ENCODE measurements at regions not wholly inside any gene's neighbourhood (a gene's known extent, or its start where the extent isn't known, plus 50 kb on each side); places are given as distances from the start of the nearest gene placed in this dataset.

DNA sequence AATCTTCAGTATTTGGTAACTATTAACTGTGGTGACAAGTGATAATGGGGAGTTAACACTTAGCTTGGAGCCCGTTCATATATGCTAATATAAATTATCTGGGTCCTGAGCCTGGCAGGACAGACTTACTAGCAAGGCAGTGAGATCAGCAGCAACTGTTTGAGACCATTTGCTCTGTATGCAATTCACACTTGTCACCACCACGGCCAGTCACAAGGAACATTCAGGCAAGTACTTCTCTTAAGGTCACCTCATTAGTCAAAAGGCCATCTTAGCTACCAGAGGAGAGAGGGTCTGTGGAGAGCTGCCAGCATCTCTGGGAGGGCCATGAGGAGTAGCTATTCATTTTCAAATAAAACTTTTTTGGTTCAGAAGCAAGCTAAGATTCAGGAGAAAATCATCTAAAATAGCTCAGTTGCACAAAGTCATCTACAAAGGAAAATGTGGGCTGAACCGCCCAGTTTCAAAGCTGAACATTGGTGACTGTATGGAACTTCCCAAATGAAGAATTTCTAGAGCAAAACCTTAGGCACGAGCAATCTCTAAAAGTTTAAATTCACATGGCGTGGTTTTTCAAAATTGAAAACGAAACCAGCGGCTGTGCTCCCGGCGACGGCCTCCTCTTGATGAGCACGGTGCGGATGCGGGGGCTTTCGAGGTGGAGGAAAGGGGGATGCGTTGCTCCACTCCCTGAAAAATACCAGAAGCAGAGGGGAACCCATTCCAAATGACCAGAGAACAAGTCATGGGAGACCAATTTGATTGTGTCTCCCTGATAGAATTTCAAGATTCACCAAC is 233.5 kb upstream of the MGMT start:
- DNase-seq: no peak
- Histone ChIP-seq H3K27me3 (no peaks in the 10 kb centered on the region), H3K4me1 (no peaks in the 10 kb centered on the region), H3K4me3 (no peak overlapping the region), H3K9me3 (no peaks in the 10 kb centered on the region), H3K27ac (no peak overlapping the region), H3K36me3 (no peaks in the 10 kb centered on the region)
- 83 to 84% methylated on average over 15 of the region's 15 CpGs for WGBS, 2 donors
- intact Hi-C loops (cut with DNase I): no loop called here
- TF ChIP-seq, protein P1, sequence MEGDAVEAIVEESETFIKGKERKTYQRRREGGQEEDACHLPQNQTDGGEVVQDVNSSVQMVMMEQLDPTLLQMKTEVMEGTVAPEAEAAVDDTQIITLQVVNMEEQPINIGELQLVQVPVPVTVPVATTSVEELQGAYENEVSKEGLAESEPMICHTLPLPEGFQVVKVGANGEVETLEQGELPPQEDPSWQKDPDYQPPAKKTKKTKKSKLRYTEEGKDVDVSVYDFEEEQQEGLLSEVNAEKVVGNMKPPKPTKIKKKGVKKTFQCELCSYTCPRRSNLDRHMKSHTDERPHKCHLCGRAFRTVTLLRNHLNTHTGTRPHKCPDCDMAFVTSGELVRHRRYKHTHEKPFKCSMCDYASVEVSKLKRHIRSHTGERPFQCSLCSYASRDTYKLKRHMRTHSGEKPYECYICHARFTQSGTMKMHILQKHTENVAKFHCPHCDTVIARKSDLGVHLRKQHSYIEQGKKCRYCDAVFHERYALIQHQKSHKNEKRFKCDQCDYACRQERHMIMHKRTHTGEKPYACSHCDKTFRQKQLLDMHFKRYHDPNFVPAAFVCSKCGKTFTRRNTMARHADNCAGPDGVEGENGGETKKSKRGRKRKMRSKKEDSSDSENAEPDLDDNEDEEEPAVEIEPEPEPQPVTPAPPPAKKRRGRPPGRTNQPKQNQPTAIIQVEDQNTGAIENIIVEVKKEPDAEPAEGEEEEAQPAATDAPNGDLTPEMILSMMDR (IDR thresholded peaks at IDR 0.05): no peak
- TF ChIP-seq POLR2A (IDR thresholded peaks at IDR 0.05): no peak

DNA sequence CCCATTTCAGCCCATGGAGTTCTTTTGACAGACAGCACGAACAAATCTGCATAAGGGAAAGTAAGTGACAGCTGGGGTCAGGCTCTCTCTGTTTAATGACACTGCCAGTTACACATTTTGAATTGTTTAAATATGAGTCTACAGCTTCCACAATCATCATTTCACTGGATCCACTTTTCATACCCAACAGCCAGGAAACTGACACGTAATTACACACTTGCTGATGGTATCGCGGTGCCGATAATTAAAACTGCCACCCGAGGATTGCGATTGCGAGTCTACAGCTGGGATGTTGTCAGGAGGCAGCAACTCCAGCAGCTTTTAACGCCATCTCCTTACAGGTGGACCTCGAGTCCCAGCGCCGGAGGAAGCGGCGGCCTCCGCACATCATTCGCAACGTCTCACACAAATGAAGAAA is 230.8 kb upstream of the MGMT start:
- 79 to 80% methylated on average over 16 to 17 of the region's 17 CpGs for WGBS, 2 donors
- DNase-seq: no peak

DNA sequence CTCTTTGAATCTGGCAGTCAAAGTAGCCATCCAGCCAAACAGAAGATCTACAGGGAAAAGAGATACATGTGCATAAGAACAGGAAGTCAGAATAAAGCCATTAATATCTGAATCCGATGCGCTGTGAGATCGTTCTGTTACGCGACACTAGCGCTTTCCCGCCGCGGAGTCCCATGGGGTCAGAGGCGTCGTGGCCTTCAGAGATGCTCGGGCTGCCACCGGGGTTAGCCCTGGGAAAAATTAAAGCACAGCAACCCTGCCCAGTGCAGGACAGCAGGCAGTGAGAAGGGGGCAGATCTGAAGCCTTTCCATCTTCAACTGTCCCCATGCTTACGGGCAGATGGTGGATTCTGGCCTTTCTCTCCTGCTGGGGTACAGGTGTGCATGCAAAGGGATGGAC is 225.6 kb upstream of the MGMT start:
- Histone ChIP-seq H3K4me3 (no peak overlapping the region), H3K36me3 (no peaks in the 10 kb centered on the region), H3K4me1 (no peaks in the 10 kb centered on the region), H3K9me3 (peaks cover 0 to 5% (median 0%) of the 10 kb centered on the region in 3 donors), H3K27ac (no peak overlapping the region), H3K27me3 (no peaks in the 10 kb centered on the region)
- DNase-seq: no peak
- 94 to 96% methylated on average over 13 to 14 of the region's 14 CpGs for WGBS, 2 donors
- TF ChIP-seq POLR2A (IDR thresholded peaks at IDR 0.05): no peak
- TF ChIP-seq, protein P1 (IDR thresholded peaks at IDR 0.05): no peak
- intact Hi-C loops (cut with DNase I): no loop called here

More for the DNA sequence above, 230.8 kb upstream of the MGMT start:
- Histone ChIP-seq H3K9me3 (no peaks in the 10 kb centered on the region), H3K4me1 (no peaks in the 10 kb centered on the region), H3K4me3 (no peak overlapping the region), H3K27me3 (no peaks in the 10 kb centered on the region), H3K36me3 (no peaks in the 10 kb centered on the region), H3K27ac (no peak overlapping the region)
- TF ChIP-seq, protein P1 (IDR thresholded peaks at IDR 0.05): no peak
- TF ChIP-seq POLR2A (IDR thresholded peaks at IDR 0.05): no peak
- intact Hi-C loops (cut with DNase I): no loop called here

DNA sequence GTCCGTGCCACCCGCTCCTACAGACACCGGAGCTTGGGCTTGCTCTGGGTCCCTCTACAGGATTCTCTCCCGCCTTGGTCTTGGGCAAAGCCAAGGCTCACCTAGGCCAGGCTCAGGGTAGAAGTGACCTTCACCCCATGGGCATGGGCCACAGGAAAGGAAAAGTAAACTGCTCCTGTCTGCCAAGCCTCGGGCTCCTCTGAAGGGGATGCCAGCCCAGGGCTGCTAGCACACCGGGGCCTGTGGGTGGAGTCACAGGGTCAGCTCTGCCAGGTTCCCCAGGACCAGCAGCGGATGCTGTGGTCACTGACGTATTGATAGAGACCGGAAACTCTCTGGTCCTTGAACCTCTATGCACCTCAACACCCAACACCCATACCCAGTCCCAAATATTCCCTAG is 222.7 kb upstream of the MGMT start:
- 88% methylated on average over 7 of the region's 9 CpGs; no CpG with 5 or more reads in 1 of the 2 donors for WGBS, 2 donors
- intact Hi-C loops (cut with DNase I): no loop called here
- H3K4me1 ChIP-seq: no peaks in the 10 kb centered on the region
- no peaks in the 10 kb centered on the region for H3K36me3 ChIP-seq
- no peaks in the 10 kb centered on the region for H3K27me3 ChIP-seq
- TF ChIP-seq, protein P1 (IDR thresholded peaks at IDR 0.05): no peak
- no peak for TF ChIP-seq POLR2A (IDR thresholded peaks at IDR 0.05)
- H3K9me3 ChIP-seq: peaks cover 0 to 5% (median 0%) of the 10 kb centered on the region in 3 donors
- no peak for DNase-seq
- no peak overlapping the region for H3K4me3 ChIP-seq
- H3K27ac ChIP-seq: no peak overlapping the region

DNA sequence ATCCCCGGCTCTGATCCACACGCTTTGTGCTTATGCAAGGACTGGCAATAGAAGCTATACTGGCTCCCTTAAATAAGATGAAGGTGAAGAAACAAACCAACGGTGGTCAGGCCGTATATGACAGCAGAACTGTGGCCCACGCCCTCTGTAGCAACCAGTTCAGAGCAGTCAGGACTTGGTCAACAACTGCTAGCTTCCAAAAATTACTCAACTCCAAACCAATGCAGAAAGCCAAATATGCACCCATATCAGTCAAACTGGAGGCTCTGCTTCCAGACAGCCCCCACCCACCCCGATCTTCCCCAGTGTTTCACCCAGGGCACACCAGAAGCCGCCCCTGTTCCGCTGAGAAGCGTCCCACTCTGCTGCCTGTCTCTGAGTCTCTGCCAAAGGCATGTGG is 222.3 kb upstream of the MGMT start:
- Histone ChIP-seq H3K9me3 (peaks cover 0 to 5% (median 0%) of the 10 kb centered on the region in 3 donors), H3K4me3 (no peak overlapping the region), H3K4me1 (no peaks in the 10 kb centered on the region), H3K27me3 (no peaks in the 10 kb centered on the region), H3K27ac (no peak overlapping the region), H3K36me3 (no peaks in the 10 kb centered on the region)
- 70 to 71% methylated on average over 5 of the region's 9 CpGs for WGBS, 2 donors
- TF ChIP-seq, protein P1 (IDR thresholded peaks at IDR 0.05): no peak
- TF ChIP-seq POLR2A (IDR thresholded peaks at IDR 0.05): no peak
- no peak for DNase-seq
- intact Hi-C loops (cut with DNase I): no loop called here
